H9 (cell line): ENCODE measurements at regions not wholly inside any gene's neighbourhood (a gene's known extent, or its start where the extent isn't known, plus 50 kb on each side); places are given as distances from the start of the nearest gene placed in this dataset.

Source experiments
- DNase-seq: peaks from one replicate; pipeline ENCODE4 v3.0.0-alpha.2; 2017
- H2AFZ ChIP-seq: one replicate; pipeline ENCODE4 v1.6.1; 2013; ENCODE audit warnings: mild to moderate bottlenecking, low read length, control low read depth, moderate library complexity
- H2AK5ac ChIP-seq: 2 replicates; pipeline ENCODE4 v1.6.1; 2013; ENCODE audit warnings: low read length, control low read depth, mixed read lengths; ENCODE audit not compliant: insufficient read length
- H2BK120ac ChIP-seq: one replicate; pipeline ENCODE4 v1.6.1; 2013; ENCODE audit warnings: low read depth, mild to moderate bottlenecking, low read length, control low read depth, inconsistent platforms; ENCODE audit not compliant: poor library complexity, severe bottlenecking
- H2BK12ac ChIP-seq: 2 replicates; pipeline ENCODE4 v1.6.1; 2013; ENCODE audit warnings: low read length, control low read depth, mixed read lengths, low read depth; ENCODE audit not compliant: insufficient read length
- H2BK15ac ChIP-seq: 2 replicates; pipeline ENCODE4 v1.6.1; 2013; ENCODE audit warnings: low read depth, low read length, control low read depth
- H2BK20ac ChIP-seq: one replicate; pipeline ENCODE4 v1.6.1; 2013; ENCODE audit warnings: low read depth, mild to moderate bottlenecking, low read length, control low read depth, inconsistent platforms; ENCODE audit not compliant: poor library complexity, severe bottlenecking
- H2BK5ac ChIP-seq: 2 replicates; pipeline ENCODE4 v1.6.1; 2013; ENCODE audit warnings: low read length, control low read depth, mixed read lengths; ENCODE audit not compliant: insufficient read length
- H3K14ac ChIP-seq: 2 replicates; pipeline ENCODE4 v1.6.1; 2013; ENCODE audit warnings: low read length, control low read depth; ENCODE audit not compliant: insufficient read depth
- H3K18ac ChIP-seq: 2 replicates; pipeline ENCODE4 v1.6.1; 2013; ENCODE audit warnings: low read depth, mild to moderate bottlenecking, mixed read lengths, low read length, control low read depth; ENCODE audit not compliant: insufficient read length
- H3K23ac ChIP-seq: 2 replicates; pipeline ENCODE4 v1.6.1; 2013; ENCODE audit warnings: low read length, control low read depth, mixed read lengths, low read depth; ENCODE audit not compliant: insufficient read length
- H3K23me2 ChIP-seq: 2 replicates; pipeline ENCODE4 v1.6.1; 2013; ENCODE audit warnings: low read depth, mild to moderate bottlenecking, mixed read lengths, low read length, control low read depth; ENCODE audit not compliant: insufficient read length, poor library complexity, severe bottlenecking
- H3K27ac ChIP-seq: 2 replicates; pipeline ENCODE4 v1.5.1; 2013; ENCODE audit warnings: low read length, control low read depth, mixed read lengths, low read depth; ENCODE audit not compliant: insufficient read length
- H3K27me3 ChIP-seq: 2 replicates; pipeline ENCODE4 v1.6.1; 2013; ENCODE audit warnings: low read length, control low read depth, inconsistent platforms; ENCODE audit not compliant: insufficient read depth
- H3K4ac ChIP-seq: 2 replicates; pipeline ENCODE4 v1.6.1; 2013; ENCODE audit warnings: low read depth, mild to moderate bottlenecking, control low read depth, inconsistent platforms, low read length, moderate library complexity
- H3K4me1 ChIP-seq: 2 replicates; pipeline ENCODE4 v1.6.1; 2013; ENCODE audit warnings: low read length, control low read depth, inconsistent platforms; ENCODE audit not compliant: insufficient read depth
- H3K4me2 ChIP-seq: 2 replicates; pipeline ENCODE4 v1.6.1; 2013; ENCODE audit warnings: low read length, control low read depth, mixed read lengths; ENCODE audit not compliant: insufficient read length, insufficient read depth
- H3K56ac ChIP-seq: 2 replicates; pipeline ENCODE4 v1.6.1; 2013; ENCODE audit warnings: low read depth, mild to moderate bottlenecking, mixed read lengths, low read length, control low read depth; ENCODE audit not compliant: insufficient read length
- H3K79me1 ChIP-seq: 2 replicates; pipeline ENCODE4 v1.6.1; 2013; ENCODE audit warnings: low read depth, mild to moderate bottlenecking, moderate library complexity, low read length, control low read depth, inconsistent platforms; ENCODE audit not compliant: insufficient read depth, poor library complexity, severe bottlenecking
- H3K79me2 ChIP-seq: 2 replicates; pipeline ENCODE4 v1.6.1; 2013; ENCODE audit warnings: low read length, control low read depth, inconsistent platforms; ENCODE audit not compliant: insufficient read depth
- H3K9ac ChIP-seq: 2 replicates; pipeline ENCODE4 v1.6.1; 2013; ENCODE audit warnings: low read length, control low read depth, mixed read lengths; ENCODE audit not compliant: insufficient read length; ENCODE audit errors: extremely low read depth
- H3K9me3 ChIP-seq: one replicate; pipeline ENCODE4 v1.6.1; 2013; ENCODE audit warnings: low read depth, low read length, inconsistent platforms; ENCODE audit not compliant: control insufficient read depth
- H3T11ph ChIP-seq: one replicate; pipeline ENCODE4 v1.6.1; 2013; ENCODE audit warnings: mild to moderate bottlenecking, low read length, control low read depth, inconsistent platforms
- H4K20me1 ChIP-seq: one replicate; pipeline ENCODE4 v1.6.1; 2013; ENCODE audit not compliant: control insufficient read depth, insufficient read length, insufficient read depth
- H4K5ac ChIP-seq: 2 replicates; pipeline ENCODE4 v1.6.1; 2013; ENCODE audit warnings: low read depth, mild to moderate bottlenecking, mixed read lengths, low read length, control low read depth; ENCODE audit not compliant: insufficient read length
- H4K8ac ChIP-seq: replicated peaks from 2 replicates; pipeline ENCODE4 v1.6.1; 2013; ENCODE audit warnings: low read length, control low read depth, mixed read lengths, low read depth; ENCODE audit not compliant: insufficient read length
- H4K91ac ChIP-seq: 2 replicates; pipeline ENCODE4 v1.6.1; 2013; ENCODE audit warnings: low read depth, mild to moderate bottlenecking, moderate library complexity, mixed read lengths, low read length, control low read depth; ENCODE audit not compliant: insufficient read length
- H3K27ac Mint-ChIP-seq, 3 experiments: 2 replicates in 2 of 3; 3 replicates in 1 of 3; pipeline ENCODE4 v1.8.0; 2020 to 2021; ENCODE audit warnings: mixed read lengths in 3 of 3, mild to moderate bottlenecking in 1 of 3, moderate library complexity in 1 of 3
- H3K27me3 Mint-ChIP-seq: 2 replicates; pipeline ENCODE4 v1.8.0; 2021; ENCODE audit warnings: low read depth, mild to moderate bottlenecking, moderate library complexity, mixed read lengths
- H3K36me3 Mint-ChIP-seq, 3 experiments: 2 replicates in 2 of 3; 3 replicates in 1 of 3; pipeline ENCODE4 v1.8.0; 2020 to 2021; ENCODE audit warnings: low read depth in 3 of 3, mixed read lengths in 3 of 3; ENCODE audit not compliant: insufficient read depth in 1 of 3
- H3K4me1 Mint-ChIP-seq, 2 experiments: 2 replicates each; pipeline ENCODE4 v1.8.0; 2020; ENCODE audit warnings: mixed read lengths in 2 of 2
- H3K4me3 Mint-ChIP-seq, 2 experiments: 2 replicates in 1 of 2; 3 replicates in 1 of 2; pipeline ENCODE4 v1.8.0; 2020 to 2021; ENCODE audit warnings: mild to moderate bottlenecking in 2 of 2, mixed read lengths in 2 of 2, moderate library complexity in 1 of 2
- H3K9me3 Mint-ChIP-seq, 2 experiments: 2 replicates in 1 of 2; 3 replicates in 1 of 2; pipeline ENCODE4 v1.8.0; 2020; ENCODE audit warnings: mild to moderate bottlenecking in 2 of 2, mixed read lengths in 2 of 2, moderate library complexity in 1 of 2
- WGBS: extraction: QIAGEN DNeasy Blood & Tissue Kit; methylation state at CpG from one replicate; pipeline ENCODE4 v1.1.7; 2013; ENCODE audit warnings: missing lambda C conversion rate, low lambda C conversion rate, mixed read lengths; ENCODE audit not compliant: insufficient read length; ENCODE audit errors: extremely low coverage; 5-methylcytosine and 5-hydroxymethylcytosine counted together
- TF ChIP-seq, protein P1 (sequence below): fragments of 200-600 bp; sonication (generic); conservative IDR thresholded peaks from 3 replicates; pipeline ENCODE4 v1.8.0; 2021; ENCODE audit warnings: antibody characterized with exemption, mild to moderate bottlenecking

DNA sequence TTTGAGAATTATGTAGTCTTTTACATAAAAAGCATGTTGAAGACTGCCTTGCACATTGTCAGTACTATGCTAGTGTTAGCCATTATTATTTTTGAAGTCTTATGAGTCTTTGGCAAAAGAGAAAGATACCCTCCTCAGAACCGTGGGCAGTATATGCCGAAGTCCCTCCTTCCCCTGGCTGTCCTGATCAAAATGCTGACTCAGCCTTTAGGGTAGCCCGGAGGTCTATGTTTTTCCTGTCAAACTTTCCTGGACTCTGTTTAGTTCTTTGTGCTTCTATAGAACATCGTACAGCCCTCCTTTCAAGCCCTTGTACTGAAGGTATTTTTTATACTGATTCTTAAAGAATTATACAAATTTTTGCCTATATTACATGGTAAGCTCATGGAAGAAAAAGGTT is 264.7 kb upstream of the ATP5MC3 start:
- H3K27ac Mint-ChIP-seq: no peak overlapping the region
- WGBS: no CpG with 5 or more reads among the region's 4 CpGs
- no peak overlapping the region for H3K18ac ChIP-seq

More for the DNA sequence above, 264.7 kb upstream of the ATP5MC3 start:
- no peaks in the 10 kb centered on the region; the same call in 1 of the 2 replicates for H3K27me3 Mint-ChIP-seq
- Histone ChIP-seq H4K20me1 (no peaks in the 10 kb centered on the region), H3K9ac (no peak overlapping the region), H3K79me2 (no peaks in the 10 kb centered on the region), H3K4ac (no peak overlapping the region), H4K5ac (no peak overlapping the region), H3K23me2 (no peaks in the 10 kb centered on the region), H3K4me2 (no peak overlapping the region), H3K9me3 (no peaks in the 10 kb centered on the region), H3K27me3 (no peaks in the 10 kb centered on the region), H4K91ac (no peak overlapping the region), H2BK20ac (no peak overlapping the region), H4K8ac (no peak overlapping the region), H3K56ac (no peak overlapping the region), H3K27ac (no peak overlapping the region), H2BK15ac (no peak overlapping the region), H2BK120ac (no peak overlapping the region), H3T11ph (no peak overlapping the region), H3K23ac (no peak overlapping the region), H3K4me1 (no peaks in the 10 kb centered on the region; the same call in 1 of the 2 replicates), H2AK5ac (no peak overlapping the region), H2BK5ac (no peak overlapping the region), H3K79me1 (no peaks in the 10 kb centered on the region), H2BK12ac (no peak overlapping the region), H3K14ac (no peak overlapping the region), H2AFZ (no peak overlapping the region)
- H3K4me1 Mint-ChIP-seq: peaks cover 13 to 18% of the 10 kb centered on the region in 2 experiments
- no peaks in the 10 kb centered on the region; a peak in 1 of 5 replicates for H3K9me3 Mint-ChIP-seq
- TF ChIP-seq, protein P1, sequence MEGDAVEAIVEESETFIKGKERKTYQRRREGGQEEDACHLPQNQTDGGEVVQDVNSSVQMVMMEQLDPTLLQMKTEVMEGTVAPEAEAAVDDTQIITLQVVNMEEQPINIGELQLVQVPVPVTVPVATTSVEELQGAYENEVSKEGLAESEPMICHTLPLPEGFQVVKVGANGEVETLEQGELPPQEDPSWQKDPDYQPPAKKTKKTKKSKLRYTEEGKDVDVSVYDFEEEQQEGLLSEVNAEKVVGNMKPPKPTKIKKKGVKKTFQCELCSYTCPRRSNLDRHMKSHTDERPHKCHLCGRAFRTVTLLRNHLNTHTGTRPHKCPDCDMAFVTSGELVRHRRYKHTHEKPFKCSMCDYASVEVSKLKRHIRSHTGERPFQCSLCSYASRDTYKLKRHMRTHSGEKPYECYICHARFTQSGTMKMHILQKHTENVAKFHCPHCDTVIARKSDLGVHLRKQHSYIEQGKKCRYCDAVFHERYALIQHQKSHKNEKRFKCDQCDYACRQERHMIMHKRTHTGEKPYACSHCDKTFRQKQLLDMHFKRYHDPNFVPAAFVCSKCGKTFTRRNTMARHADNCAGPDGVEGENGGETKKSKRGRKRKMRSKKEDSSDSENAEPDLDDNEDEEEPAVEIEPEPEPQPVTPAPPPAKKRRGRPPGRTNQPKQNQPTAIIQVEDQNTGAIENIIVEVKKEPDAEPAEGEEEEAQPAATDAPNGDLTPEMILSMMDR: no peak
- DNase-seq: no peak
- no peaks in the 10 kb centered on the region for H3K36me3 Mint-ChIP-seq
- H3K4me3 Mint-ChIP-seq: no peak overlapping the region
